ENCODE measurements at regions not wholly inside any gene's neighbourhood (a gene's known extent, or its start where the extent isn't known, plus 50 kb on each side); places are given as distances from the start of the nearest gene placed in this dataset.

- DNase-seq (ENCODE audit: low read depth, low spot score) = no peak
Observed at GRCh38 chr14:71597955-71598660, 334.1 kb upstream of the RGS6 start.

GRCh38 chr14:71600309-71600708, 331.9 kb upstream of the RGS6 start:
- no peak for DNase-seq (ENCODE audit: low read depth, low spot score)

DNA sequence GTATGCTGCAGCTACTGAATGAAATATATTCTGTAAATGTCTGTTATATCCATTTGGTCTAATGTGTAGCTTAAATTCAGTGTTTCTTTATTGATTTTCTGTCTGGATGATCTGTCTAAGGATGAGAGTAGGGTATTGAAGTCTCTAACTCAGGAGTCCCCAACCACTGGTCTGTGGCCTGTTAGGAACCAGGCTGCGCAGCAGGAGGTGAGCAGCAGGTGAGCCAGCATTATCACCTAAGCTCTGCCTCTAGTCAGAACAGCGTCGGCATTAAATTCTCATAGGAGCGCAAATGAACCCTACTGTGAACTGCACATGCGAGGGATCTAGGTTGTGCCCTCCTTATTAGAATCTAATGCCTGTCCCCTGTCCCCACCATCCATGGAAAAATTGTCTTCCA, 329.7 kb upstream of the RGS6 start:
- no peak for DNase-seq (ENCODE audit: low read depth, low spot score)

- no peak for DNase-seq (ENCODE audit: low read depth, low spot score)
Observed at GRCh38 chr14:71604231-71604630, 328.0 kb upstream of the RGS6 start.

DNA sequence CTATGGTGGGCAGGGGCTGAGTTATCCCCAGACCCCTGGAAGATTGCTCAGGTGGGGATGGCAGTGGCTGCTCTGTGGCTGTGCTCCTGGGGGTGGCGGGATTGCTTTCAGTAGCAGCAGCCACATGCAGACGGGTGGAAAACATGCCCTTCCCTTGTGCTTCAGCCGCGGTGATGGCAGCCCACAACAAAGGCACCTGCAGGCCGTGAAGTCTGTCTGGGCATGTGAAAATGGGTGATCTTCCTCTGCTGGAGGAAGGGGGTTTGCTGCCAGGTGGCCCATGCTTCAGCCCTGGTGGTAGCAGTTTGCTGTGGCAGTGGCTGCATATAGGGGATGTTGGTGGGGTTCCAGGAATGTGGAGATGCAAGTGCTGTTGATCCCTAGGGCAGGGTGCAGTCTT, 326.2 kb upstream of the RGS6 start:
- DNase-seq (ENCODE audit: low read depth, low spot score) = no peak

- no peak for DNase-seq (ENCODE audit: low read depth, low spot score)
Observed at GRCh38 chr14:71606575-71606974, 325.7 kb upstream of the RGS6 start.

GRCh38 chr14:71607056-71607455, 325.2 kb upstream of the RGS6 start:
- no peak for DNase-seq (ENCODE audit: low read depth, low spot score)

DNA sequence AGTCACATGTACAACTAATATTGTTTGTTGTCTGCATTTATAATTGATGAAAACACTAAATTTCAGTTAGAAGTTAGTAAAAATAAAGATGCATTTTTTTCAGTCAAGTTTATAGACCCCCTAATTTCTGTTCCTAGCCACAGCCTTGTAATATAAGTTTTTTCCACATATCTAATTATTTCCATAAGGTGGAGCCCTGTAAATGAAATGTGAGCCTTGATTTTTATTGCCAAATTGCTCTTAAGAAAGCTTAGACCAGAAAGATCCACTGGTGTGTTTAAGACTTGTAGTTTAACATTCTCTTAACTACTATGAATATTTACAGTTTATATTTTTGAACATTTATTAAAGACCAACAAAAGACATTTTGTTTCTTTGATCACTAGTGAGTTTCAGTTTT, 322.1 kb upstream of the RGS6 start:
- no peak for DNase-seq (ENCODE audit: low read depth, low spot score)

DNA sequence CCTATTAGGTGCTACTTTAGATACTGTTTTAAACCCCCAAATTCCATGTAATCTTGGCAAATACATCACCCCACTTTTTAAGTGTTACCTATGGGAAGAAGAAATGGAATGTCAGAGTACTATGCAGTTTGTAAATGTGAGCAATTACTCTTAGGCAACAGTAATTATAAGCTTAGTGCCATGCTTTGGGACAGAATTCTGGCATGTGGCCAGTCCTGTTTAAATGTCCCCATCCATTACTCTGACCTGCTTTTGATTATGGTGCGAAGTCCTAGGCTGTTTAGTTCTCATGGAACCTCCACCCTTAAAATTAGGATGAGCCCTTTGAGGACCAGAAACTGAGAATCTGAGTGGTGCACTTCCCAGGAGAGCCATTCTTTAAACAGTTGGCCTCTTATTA, 321.4 kb upstream of the RGS6 start:
- DNase-seq (ENCODE audit: low read depth, low spot score) = no peak

GRCh38 chr14:71613168-71613567, 319.1 kb upstream of the RGS6 start:
- no peak for DNase-seq (ENCODE audit: low read depth, low spot score)

DNA sequence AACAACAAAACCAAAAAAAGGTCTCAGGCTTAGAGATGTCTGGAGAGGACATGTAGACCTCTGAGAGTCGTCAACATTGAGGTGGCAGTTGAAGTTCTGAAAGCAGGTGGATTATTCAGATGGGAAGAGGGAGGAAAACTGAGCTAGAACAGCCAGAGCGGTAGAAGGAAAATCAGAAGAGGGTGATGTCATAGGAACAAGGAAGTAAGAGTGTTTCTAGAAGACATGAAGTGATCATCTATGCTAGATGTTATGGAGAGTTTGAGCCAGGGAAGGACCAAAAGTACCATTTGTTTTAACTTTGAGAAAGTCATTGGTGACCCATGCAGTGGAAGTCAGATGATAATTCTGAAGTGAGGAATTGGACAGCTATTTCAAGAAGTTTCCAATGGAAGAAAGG, 316.2 kb upstream of the RGS6 start:
- DNase-seq (ENCODE audit: low read depth, low spot score) = no peak

- DNase-seq (ENCODE audit: low read depth, low spot score) = no peak
Observed at GRCh38 chr14:71618047-71618446, 314.2 kb upstream of the RGS6 start.

- no peak for DNase-seq (ENCODE audit: low read depth, low spot score)
Observed at GRCh38 chr14:71618716-71619115, 313.5 kb upstream of the RGS6 start.

GRCh38 chr14:71619472-71619871, 312.8 kb upstream of the RGS6 start:
- no peak for DNase-seq (ENCODE audit: low read depth, low spot score)

- DNase-seq (ENCODE audit: low read depth, low spot score) = no peak
Observed at GRCh38 chr14:71620401-71620800, 311.8 kb upstream of the RGS6 start.

DNA sequence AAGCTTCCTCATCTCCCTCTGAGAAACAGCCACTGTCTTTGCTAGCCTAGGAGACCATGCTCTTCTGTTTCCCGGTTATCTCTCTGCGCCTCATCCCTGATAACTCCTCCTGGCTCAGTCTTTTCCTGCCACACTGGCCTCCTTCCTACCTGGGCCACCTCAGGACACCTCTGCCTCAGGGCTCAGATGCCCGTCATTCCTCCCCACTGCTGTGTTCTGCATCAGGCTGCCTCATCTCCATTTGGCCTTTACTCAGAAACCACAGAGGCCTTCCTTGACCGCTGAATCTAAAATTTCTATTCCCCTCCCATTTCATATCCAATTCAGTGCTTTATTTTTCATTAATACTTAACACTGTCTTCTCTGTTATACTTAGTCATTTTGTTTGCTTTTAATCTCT, 311.0 kb upstream of the RGS6 start:
- DNase-seq (ENCODE audit: low read depth, low spot score) = no peak

- no peak for DNase-seq (ENCODE audit: low read depth, low spot score)
Observed at GRCh38 chr14:71621980-71622605, 310.1 kb upstream of the RGS6 start.

GRCh38 chr14:71623939-71624338, 308.3 kb upstream of the RGS6 start:
- DNase-seq (ENCODE audit: low read depth, low spot score) = no peak

DNA sequence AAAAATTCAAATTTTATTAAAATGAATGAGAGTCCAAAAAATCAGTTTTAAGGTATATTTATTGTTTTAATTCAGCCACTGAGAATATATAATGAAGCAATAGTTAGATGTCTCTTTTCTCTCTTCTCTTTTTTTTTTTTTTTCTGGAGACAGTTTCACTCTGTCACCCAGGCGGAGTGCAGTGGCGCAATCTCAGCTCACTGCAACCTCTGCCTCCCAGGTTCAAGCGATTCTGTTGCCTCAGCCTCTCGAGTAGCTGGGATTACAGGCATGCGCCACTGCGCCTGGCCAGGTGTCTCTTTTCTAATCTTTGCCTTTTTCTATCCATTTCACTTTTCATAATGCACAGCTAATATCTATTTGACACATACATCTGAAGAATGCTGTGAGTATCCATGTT, 307.1 kb upstream of the RGS6 start:
- DNase-seq (ENCODE audit: low read depth, low spot score) = no peak

DNA sequence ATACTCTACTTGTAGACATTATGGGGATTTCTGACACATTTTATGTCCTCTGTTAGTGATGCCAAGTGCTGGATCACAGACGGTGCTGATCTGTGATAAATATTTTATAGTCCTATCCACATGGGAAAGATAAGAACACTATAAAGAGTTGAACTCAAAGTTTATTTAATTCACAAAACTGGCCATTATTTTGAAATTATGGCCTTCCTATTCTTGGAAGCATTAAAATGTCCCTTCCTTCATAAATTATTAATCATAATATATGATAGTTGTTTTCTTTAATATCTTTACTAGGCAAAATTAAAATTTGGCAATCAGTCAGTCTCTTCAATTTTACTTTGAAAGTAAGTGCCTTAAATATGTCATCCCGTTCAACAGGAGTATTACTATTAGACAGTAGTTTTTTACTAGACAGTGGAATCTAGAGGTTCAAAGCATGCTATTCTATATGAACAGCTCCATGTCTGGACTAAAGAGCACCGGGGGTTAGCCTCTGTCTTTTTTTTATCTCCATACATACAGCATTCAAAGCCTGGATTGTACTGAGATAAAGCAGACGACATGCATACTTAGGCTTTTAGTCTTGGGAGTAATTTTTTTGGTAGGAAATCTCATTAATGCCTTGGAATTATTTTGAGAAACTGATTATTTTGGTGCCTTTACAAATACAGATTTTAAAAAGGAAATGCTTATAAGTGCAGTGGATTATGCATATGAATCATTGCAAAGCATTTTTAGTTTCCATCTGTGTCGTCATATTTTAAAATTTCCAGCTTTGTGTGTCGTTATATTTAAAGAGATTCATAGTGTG, 306.1 kb upstream of the RGS6 start:
- no peak for DNase-seq (ENCODE audit: low read depth, low spot score)

- DNase-seq (ENCODE audit: low read depth, low spot score) = no peak
Observed at GRCh38 chr14:71628433-71628832, 303.8 kb upstream of the RGS6 start.

GRCh38 chr14:71629250-71629649, 303.0 kb upstream of the RGS6 start:
- no peak for DNase-seq (ENCODE audit: low read depth, low spot score)

All from activated CD4-positive, CD25-positive, alpha-beta regulatory T cell treated with anti-CD3 and anti-CD28 coated beads, Interleukin-2, amount 50 U/mL, for 16 hours (primary cell).